IMR-90 (cell line): ENCODE measurements at regions not wholly inside any gene's neighbourhood (a gene's known extent, or its start where the extent isn't known, plus 50 kb on each side); places are given as distances from the start of the nearest gene placed in this dataset.

ENCODE experiments used
- BHLHE40 ChIP-seq: fragments of 150-350 bp; IDR thresholded peaks from 2 replicates; pipeline ENCODE4 v1.6.1; 2016; ENCODE audit warnings: mild to moderate bottlenecking, low read depth, low read length
- CEBPB ChIP-seq: IDR thresholded peaks from 2 replicates; pipeline ENCODE4 v1.6.1; 2012; ENCODE audit warnings: low read depth, low read length, improper control_type of control experiment
- CHD1 ChIP-seq: IDR thresholded peaks from 2 replicates; pipeline ENCODE4 v1.6.1; 2012; ENCODE audit warnings: low read depth, low read length, improper control_type of control experiment
- CTCF ChIP-seq: conservative IDR thresholded peaks from 2 replicates; pipeline ENCODE4 v1.5.1; 2012; ENCODE audit warnings: mild to moderate bottlenecking, low read depth, low read length, improper control_type of control experiment
- ELK1 ChIP-seq: fragments of 150-350 bp; IDR thresholded peaks from 2 replicates; pipeline ENCODE4 v1.6.1; 2016; ENCODE audit warnings: low read depth, mild to moderate bottlenecking, low read length, moderate library complexity, borderline replicate concordance
- FOS ChIP-seq: fragments of 150-350 bp; IDR thresholded peaks from 2 replicates; pipeline ENCODE4 v1.6.1; 2016; ENCODE audit warnings: low read depth, low read length
- MAFK ChIP-seq: IDR thresholded peaks from 2 replicates; pipeline ENCODE4 v1.6.1; 2012; ENCODE audit warnings: low read depth, low read length, improper control_type of control experiment
- POLR2A ChIP-seq: IDR thresholded peaks from 2 replicates; pipeline ENCODE4 v1.6.1; 2012; ENCODE audit warnings: mild to moderate bottlenecking, low read depth, low read length
- RAD21 ChIP-seq: IDR thresholded peaks from 2 replicates; pipeline ENCODE4 v1.6.1; 2012; ENCODE audit warnings: low read length, improper control_type of control experiment
- RCOR1 ChIP-seq: IDR thresholded peaks from 2 replicates; pipeline ENCODE4 v1.6.1; 2012; ENCODE audit warnings: mild to moderate bottlenecking, low read length, improper control_type of control experiment; ENCODE audit not compliant: insufficient replicate concordance
- RFX5 ChIP-seq: IDR thresholded peaks from 2 replicates; pipeline ENCODE4 v1.8.0; 2012; ENCODE audit warnings: low read depth, mild to moderate bottlenecking, low read length, moderate library complexity
- USF2 ChIP-seq: fragments of 150-350 bp; IDR thresholded peaks from 2 replicates; pipeline ENCODE4 v1.6.1; 2017; ENCODE audit warnings: mild to moderate bottlenecking, antibody characterized with exemption, low read length, low read depth

DNA sequence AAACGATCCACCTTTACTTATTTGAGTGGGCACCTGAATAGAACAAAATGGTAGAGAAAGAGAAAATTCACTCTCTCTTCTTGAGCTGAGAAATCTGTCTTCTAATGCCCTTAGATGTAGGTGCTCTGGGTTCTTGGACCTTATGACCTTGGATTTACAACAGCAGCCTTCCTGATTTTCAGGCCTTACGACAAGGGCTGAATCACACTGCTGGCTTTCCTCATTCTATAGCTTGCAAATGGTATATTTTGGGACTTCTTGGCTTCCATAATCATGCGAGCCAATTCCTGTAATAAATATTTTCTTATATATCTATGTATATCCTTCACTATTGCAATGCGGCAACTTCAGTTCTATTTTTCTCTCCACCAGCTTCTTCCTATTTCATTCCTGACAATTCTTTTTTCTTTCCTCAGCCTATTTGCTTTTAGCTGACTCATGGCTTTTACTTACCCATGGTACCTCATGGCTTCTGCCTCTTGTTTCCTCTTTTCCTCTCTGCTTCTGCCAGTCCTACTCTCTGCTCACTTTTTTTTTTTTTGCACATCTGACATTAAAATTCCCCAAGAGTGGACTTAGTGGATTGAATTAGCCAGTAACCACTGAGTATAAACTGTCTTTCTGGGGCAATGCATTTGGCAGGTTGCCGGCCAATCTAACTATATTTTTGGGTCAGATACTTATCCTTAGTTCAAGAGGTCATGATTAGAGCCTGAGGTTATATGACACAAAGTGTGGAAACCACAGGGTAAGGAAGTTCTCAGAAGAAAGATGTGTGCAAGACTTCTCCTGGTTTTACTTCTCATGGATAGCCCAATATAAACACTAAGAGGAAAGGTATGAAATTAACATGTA lies 359.5 kb downstream of the TMEM135 start:
- TF ChIP-seq BHLHE40 (no peak), MAFK (peak; percentile 93), CTCF (no peak), FOS (no peak), USF2 (no peak), POLR2A (no peak), RAD21 (no peak), CEBPB (no peak), RFX5 (no peak), ELK1 (no peak), CHD1 (no peak), RCOR1 (no peak)
